SK-N-SH (cell line): ENCODE measurements at regions not wholly inside any gene's neighbourhood (a gene's known extent, or its start where the extent isn't known, plus 50 kb on each side); places are given as distances from the start of the nearest gene placed in this dataset.

Source experiments
- CTCF ChIA-PET: fragments of 300-600, 350-600 bp; formaldehyde crosslinking; extraction: SDS; loops from one replicate; lab custom pipeline; 2021; lab: Yijun Ruan, JAX
- POLR2A ChIA-PET: fragments of 350-600 bp; sonication (Branson Sonifier 250); formaldehyde crosslinking; extraction: SDS; loops from one replicate; lab custom pipeline; 2020; ENCODE audit warnings: antibody characterized with exemption, inconsistent platforms; lab: Yijun Ruan, JAX
- DNase-seq: peaks from one replicate; pipeline ENCODE4 v3.0.0; 2012
- H2AFZ ChIP-seq: fragments of 200-600 bp; sonication (generic); 2 replicates; pipeline ENCODE4 v1.8.1; 2016; ENCODE audit warnings: antibody characterized with exemption, mild to moderate bottlenecking, low read depth
- H3F3A ChIP-seq: fragments of 200-600 bp; sonication (generic); replicated peaks from 2 replicates; pipeline ENCODE3; 2016; ENCODE audit warnings: antibody characterized with exemption, mild to moderate bottlenecking; ENCODE audit not compliant: insufficient read depth
- H3K27ac ChIP-seq, 2 experiments: fragments of 200-500 bp in 1 of 2; fragments of 200-600 bp in 1 of 2; sonication (Bioruptor generic) in 1 of 2; sonication (generic), shearing (Covaris generic) in 1 of 2; 2 replicates each; pipeline versions ENCODE4 v1.5.1 to v1.6.1; 2014 to 2016; ENCODE audit warnings: low read depth in 2 of 2, inconsistent platforms in 1 of 2, low read length in 1 of 2, mild to moderate bottlenecking in 1 of 2, mixed read lengths in 1 of 2
- H3K27me3 ChIP-seq: fragments of 200-600 bp; sonication (generic), shearing (Covaris generic); 2 replicates; pipeline ENCODE4 v1.6.1; 2016; ENCODE audit warnings: mixed run types; ENCODE audit not compliant: insufficient read depth
- H3K36me3 ChIP-seq, 2 experiments: fragments of 200-500 bp in 1 of 2; fragments of 200-600 bp in 1 of 2; sonication (Bioruptor generic) in 1 of 2; sonication (generic) in 1 of 2; replicated peaks in 1 of 2; 2 replicates each; pipeline versions ENCODE3 to v1.5.1; 2014 to 2016; ENCODE audit warnings: low read length in 1 of 2, mild to moderate bottlenecking in 1 of 2; ENCODE audit not compliant: insufficient read depth in 2 of 2, control insufficient read depth in 1 of 2
- H3K4me1 ChIP-seq, 2 experiments: fragments of 200-500 bp in 1 of 2; fragments of 200-600 bp in 1 of 2; sonication (Bioruptor generic) in 1 of 2; sonication (generic), shearing (Covaris generic) in 1 of 2; 2 replicates each; pipeline versions ENCODE4 v1.5.1 to v1.6.1; 2014 to 2016; ENCODE audit warnings: low read depth in 1 of 2, low read length in 1 of 2, mixed run types in 1 of 2; ENCODE audit not compliant: insufficient read depth in 2 of 2, control insufficient read depth in 1 of 2
- H3K4me2 ChIP-seq: fragments of 200-600 bp; sonication (generic), shearing (Covaris generic); 2 replicates; pipeline ENCODE4 v1.6.1; 2017; ENCODE audit warnings: mixed run types
- H3K4me3 ChIP-seq, 2 experiments: fragments of 200-500 bp in 1 of 2; fragments of 200-600 bp in 1 of 2; sonication (Bioruptor generic) in 1 of 2; sonication (generic), shearing (Covaris generic) in 1 of 2; 2 replicates each; pipeline versions ENCODE4 v1.5.1 to v1.8.1; 2014 to 2016; ENCODE audit warnings: low read depth in 2 of 2, inconsistent platforms in 1 of 2, low read length in 1 of 2, mild to moderate bottlenecking in 1 of 2, mixed read lengths in 1 of 2, moderate library complexity in 1 of 2
- H3K79me2 ChIP-seq: fragments of 200-600 bp; sonication (generic); 2 replicates; pipeline ENCODE4 v1.8.1; 2017; ENCODE audit warnings: mild to moderate bottlenecking; ENCODE audit not compliant: insufficient read depth
- H3K9ac ChIP-seq: fragments of 200-600 bp; sonication (generic); 2 replicates; pipeline ENCODE4 v1.6.1; 2017; ENCODE audit warnings: mixed run types
- H3K9me2 ChIP-seq: fragments of 200-600 bp; sonication (generic); 2 replicates; pipeline ENCODE4 v1.6.1; 2017; ENCODE audit warnings: mixed run types
- H3K9me3 ChIP-seq: fragments of 200-600 bp; sonication (generic); 2 replicates; pipeline ENCODE4 v1.6.1; 2017; ENCODE audit warnings: mixed run types, mild to moderate bottlenecking, moderate library complexity
- H4K20me1 ChIP-seq: fragments of 200-600 bp; sonication (generic); 2 replicates; pipeline ENCODE4 v1.6.1; 2017; ENCODE audit warnings: mild to moderate bottlenecking, mixed run types; ENCODE audit not compliant: insufficient read depth
- CHD2 ChIP-seq: fragments of 150-350 bp; IDR thresholded peaks from 2 replicates; pipeline ENCODE4 v1.6.1; 2018; ENCODE audit warnings: low read length; ENCODE audit not compliant: partially characterized antibody
- EP300 ChIP-seq, 2 experiments: IDR thresholded peaks; 2 replicates each; pipeline versions ENCODE4 v1.4.0 to v1.6.1; 2012; ENCODE audit warnings: borderline replicate concordance in 1 of 2, low read depth in 1 of 2, low read length in 1 of 2
- EZH2phosphoT487 ChIP-seq: fragments of 200-600 bp; sonication (generic); IDR thresholded peaks from 2 replicates; pipeline ENCODE4 v1.6.1; 2017; ENCODE audit warnings: low read depth, mixed run types, mild to moderate bottlenecking, antibody characterized with exemption, moderate library complexity, borderline replicate concordance
- IRF3 ChIP-seq: fragments of 150-350 bp; IDR thresholded peaks from 2 replicates; pipeline ENCODE4 v1.6.1; 2016; ENCODE audit warnings: mild to moderate bottlenecking, low read depth, low read length
- JUND ChIP-seq: IDR thresholded peaks from 2 replicates; pipeline ENCODE4 v1.4.0; 2012
- MEF2A ChIP-seq: IDR thresholded peaks from 2 replicates; pipeline ENCODE4 v1.4.0; 2012; ENCODE audit warnings: low read depth, borderline replicate concordance
- NFIC ChIP-seq: IDR thresholded peaks from 2 replicates; pipeline ENCODE4 v1.4.0; 2012; ENCODE audit warnings: borderline replicate concordance
- NRF1 ChIP-seq: IDR thresholded peaks from 2 replicates; pipeline ENCODE4 v1.6.1; 2012; ENCODE audit warnings: low read depth, mild to moderate bottlenecking, low read length
- PBX3 ChIP-seq: IDR thresholded peaks from 2 replicates; pipeline ENCODE4; 2012
- RAD21 ChIP-seq: IDR thresholded peaks from 2 replicates; pipeline ENCODE4 v1.6.1; 2012; ENCODE audit warnings: mild to moderate bottlenecking, low read length
- RCOR1 ChIP-seq: fragments of 150-350 bp; IDR thresholded peaks from 2 replicates; pipeline ENCODE4 v1.6.1; 2017; ENCODE audit warnings: antibody characterized with exemption, low read length
- SMC3 ChIP-seq: IDR thresholded peaks from 2 replicates; pipeline ENCODE4 v1.6.1; 2012; ENCODE audit warnings: low read depth, low read length, improper control_type of control experiment
- TAF1 ChIP-seq: IDR thresholded peaks from 2 replicates; pipeline ENCODE4 v1.6.1; 2012; ENCODE audit warnings: low read depth, mild to moderate bottlenecking, low read length, moderate library complexity, borderline replicate concordance
- TCF12 ChIP-seq: IDR thresholded peaks from 2 replicates; pipeline ENCODE4 v1.4.0; 2012
- ZBTB33 ChIP-seq: IDR thresholded peaks from 2 replicates; pipeline ENCODE4 v1.4.0; 2012; ENCODE audit warnings: low read depth, borderline replicate concordance
- WGBS: methylation state at CpG from one replicate; pipeline ENCODE4 v1.1.6; 2017; ENCODE audit warnings: low lambda C conversion rate; 5-methylcytosine and 5-hydroxymethylcytosine counted together
- TF ChIP-seq, protein P1 (sequence below): fragments of 200-600 bp; sonication (generic); IDR thresholded peaks from 2 replicates; pipeline ENCODE4 v1.6.1; 2017; ENCODE audit warnings: antibody characterized with exemption, mild to moderate bottlenecking, moderate library complexity

GRCh38 chr13:56216221-56216620 is 924.5 kb upstream of the PRR20A start:
- Histone ChIP-seq H3K9ac (no peak overlapping the region), H3K9me3 (no peaks in the 10 kb centered on the region), H3K79me2 (no peaks in the 10 kb centered on the region), H3K4me1 (no peaks in the 10 kb centered on the region), H3F3A (no peaks in the 10 kb centered on the region), H2AFZ (no peak overlapping the region), H3K4me3 (no peak overlapping the region), H3K4me2 (no peak overlapping the region), H3K27ac (no peak overlapping the region), H3K9me2 (no peaks in the 10 kb centered on the region), H3K36me3 (no peaks in the 10 kb centered on the region), H4K20me1 (no peaks in the 10 kb centered on the region), H3K27me3 (no peaks in the 10 kb centered on the region)
- no peak for DNase-seq
- POLR2A ChIA-PET: no interaction called here
- CTCF ChIA-PET: no interaction called here
- WGBS: 5% methylated on average over 1 of the region's 1 CpG
- TF ChIP-seq RAD21 (no peak), MEF2A (no peak), TAF1 (no peak), SMC3 (no peak), IRF3 (no peak), JUND (no peak), ZBTB33 (no peak), EP300 (IDR thresholded peaks at IDR 0.05; ENCODE audit: borderline replicate concordance in 1 of 2, low read depth in 1 of 2, low read length in 1 of 2) (no peak), TCF12 (no peak), NFIC (no peak)
- TF ChIP-seq, protein P1, sequence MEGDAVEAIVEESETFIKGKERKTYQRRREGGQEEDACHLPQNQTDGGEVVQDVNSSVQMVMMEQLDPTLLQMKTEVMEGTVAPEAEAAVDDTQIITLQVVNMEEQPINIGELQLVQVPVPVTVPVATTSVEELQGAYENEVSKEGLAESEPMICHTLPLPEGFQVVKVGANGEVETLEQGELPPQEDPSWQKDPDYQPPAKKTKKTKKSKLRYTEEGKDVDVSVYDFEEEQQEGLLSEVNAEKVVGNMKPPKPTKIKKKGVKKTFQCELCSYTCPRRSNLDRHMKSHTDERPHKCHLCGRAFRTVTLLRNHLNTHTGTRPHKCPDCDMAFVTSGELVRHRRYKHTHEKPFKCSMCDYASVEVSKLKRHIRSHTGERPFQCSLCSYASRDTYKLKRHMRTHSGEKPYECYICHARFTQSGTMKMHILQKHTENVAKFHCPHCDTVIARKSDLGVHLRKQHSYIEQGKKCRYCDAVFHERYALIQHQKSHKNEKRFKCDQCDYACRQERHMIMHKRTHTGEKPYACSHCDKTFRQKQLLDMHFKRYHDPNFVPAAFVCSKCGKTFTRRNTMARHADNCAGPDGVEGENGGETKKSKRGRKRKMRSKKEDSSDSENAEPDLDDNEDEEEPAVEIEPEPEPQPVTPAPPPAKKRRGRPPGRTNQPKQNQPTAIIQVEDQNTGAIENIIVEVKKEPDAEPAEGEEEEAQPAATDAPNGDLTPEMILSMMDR: no peak

- Histone ChIP-seq H3F3A (no peaks in the 10 kb centered on the region), H3K27ac (no peak overlapping the region), H4K20me1 (no peaks in the 10 kb centered on the region), H3K4me1 (no peaks in the 10 kb centered on the region), H3K9me2 (no peaks in the 10 kb centered on the region), H3K4me3 (no peak overlapping the region), H3K4me2 (no peak overlapping the region), H3K36me3 (no peaks in the 10 kb centered on the region), H3K27me3 (no peaks in the 10 kb centered on the region), H2AFZ (no peak overlapping the region), H3K9ac (no peak overlapping the region), H3K9me3 (no peaks in the 10 kb centered on the region), H3K79me2 (no peaks in the 10 kb centered on the region)
- no peak for DNase-seq
- ChIA-PET POLR2A (no interaction called here), CTCF (no interaction called here)
- 0% methylated on average over 2 of the region's 2 CpGs for WGBS
- TF ChIP-seq PBX3 (no peak), JUND (no peak), NRF1 (no peak), TCF12 (no peak), RCOR1 (no peak), EP300 (IDR thresholded peaks at IDR 0.05; ENCODE audit: borderline replicate concordance in 1 of 2, low read depth in 1 of 2, low read length in 1 of 2) (no peak), CHD2 (no peak), EZH2phosphoT487 (no peak)
These were observed 893.0 kb upstream of the PRR20A start for GRCh38 chr13:56247692-56248091.
